Stomach (tissue), 4 donors: ENCODE measurements at regions not wholly inside any gene's neighbourhood (a gene's known extent, or its start where the extent isn't known, plus 50 kb on each side); places are given as distances from the start of the nearest gene placed in this dataset.

Experiments
- EP300 ChIP-seq: sonication (generic); formaldehyde crosslinking; IDR thresholded peaks from one replicate; pipeline ENCODE4 v1.6.1; 2017; ENCODE audit warnings: antibody characterized with exemption
- POLR2A ChIP-seq, 4 donors: fragments of 450-650 bp; IDR thresholded peaks; one replicate each; pipeline ENCODE4 v1.6.1; 2016; ENCODE audit warnings: antibody characterized with exemption in 4 of 4, control low read depth in 2 of 4, mild to moderate bottlenecking in 1 of 4, moderate library complexity in 1 of 4
- POLR2AphosphoS5 ChIP-seq, 3 donors: sonication (generic); formaldehyde crosslinking; IDR thresholded peaks; one replicate each; pipeline ENCODE4 v1.6.1; 2016; ENCODE audit warnings: antibody characterized with exemption in 3 of 3
- TF ChIP-seq, protein P1 (sequence below), 7 experiments: fragments of 450-650 bp in 4 of 7; fragments of 200-600 bp in 3 of 7; sonication (generic) in 3 of 7; IDR thresholded peaks; one replicate each; pipeline ENCODE4 v1.5.1; 2016 to 2019; ENCODE audit warnings: antibody characterized with exemption in 7 of 7, control low read depth in 2 of 7, mild to moderate bottlenecking in 1 of 7

DNA sequence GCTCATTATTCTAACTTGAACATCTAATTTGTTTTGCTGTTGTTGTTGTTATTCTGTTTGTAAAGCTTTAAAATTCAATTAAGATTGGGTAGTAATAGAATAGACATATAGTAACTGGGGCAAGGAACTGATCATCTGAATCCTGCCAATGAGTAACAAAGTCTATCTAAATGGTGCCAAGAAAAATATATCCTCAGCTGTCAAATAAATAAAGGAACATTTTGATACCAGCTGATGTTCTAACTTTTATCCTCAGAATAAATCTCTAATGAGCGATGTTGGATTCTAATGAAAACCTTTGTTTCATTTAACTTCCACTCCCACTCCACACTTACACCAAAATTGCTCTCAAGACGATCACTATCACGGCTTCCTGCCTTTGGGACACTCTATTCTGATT lies 210.9 kb downstream of the TINAG start:
- TF ChIP-seq, protein P1, sequence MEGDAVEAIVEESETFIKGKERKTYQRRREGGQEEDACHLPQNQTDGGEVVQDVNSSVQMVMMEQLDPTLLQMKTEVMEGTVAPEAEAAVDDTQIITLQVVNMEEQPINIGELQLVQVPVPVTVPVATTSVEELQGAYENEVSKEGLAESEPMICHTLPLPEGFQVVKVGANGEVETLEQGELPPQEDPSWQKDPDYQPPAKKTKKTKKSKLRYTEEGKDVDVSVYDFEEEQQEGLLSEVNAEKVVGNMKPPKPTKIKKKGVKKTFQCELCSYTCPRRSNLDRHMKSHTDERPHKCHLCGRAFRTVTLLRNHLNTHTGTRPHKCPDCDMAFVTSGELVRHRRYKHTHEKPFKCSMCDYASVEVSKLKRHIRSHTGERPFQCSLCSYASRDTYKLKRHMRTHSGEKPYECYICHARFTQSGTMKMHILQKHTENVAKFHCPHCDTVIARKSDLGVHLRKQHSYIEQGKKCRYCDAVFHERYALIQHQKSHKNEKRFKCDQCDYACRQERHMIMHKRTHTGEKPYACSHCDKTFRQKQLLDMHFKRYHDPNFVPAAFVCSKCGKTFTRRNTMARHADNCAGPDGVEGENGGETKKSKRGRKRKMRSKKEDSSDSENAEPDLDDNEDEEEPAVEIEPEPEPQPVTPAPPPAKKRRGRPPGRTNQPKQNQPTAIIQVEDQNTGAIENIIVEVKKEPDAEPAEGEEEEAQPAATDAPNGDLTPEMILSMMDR (IDR thresholded peaks at IDR 0.05) = no peak
- TF ChIP-seq POLR2AphosphoS5 (IDR thresholded peaks at IDR 0.05) = no peak
- TF ChIP-seq POLR2A (IDR thresholded peaks at IDR 0.05) = no peak
- no peak for TF ChIP-seq EP300
